NT2/D1 (cell line): ENCODE measurements at regions not wholly inside any gene's neighbourhood (a gene's known extent, or its start where the extent isn't known, plus 50 kb on each side); places are given as distances from the start of the nearest gene placed in this dataset.
"Not testable (repeated sequence)": the region's sequence is repeated elsewhere in the genome, so short reads cannot be mapped to it uniquely, and the experiment has no call there.

ENCODE experiments used
- SUZ12 ChIP-seq: IDR thresholded peaks from 2 replicates; pipeline ENCODE4 v1.6.1; 2011; ENCODE audit not compliant: insufficient read length, insufficient read depth; ENCODE audit errors: extremely low read depth
- ZNF274 ChIP-seq: IDR thresholded peaks from 2 replicates; pipeline ENCODE4 v1.6.1; 2011; ENCODE audit warnings: mild to moderate bottlenecking, low read depth, low read length

- not testable (repeated sequence) for TF ChIP-seq ZNF274, SUZ12
Measured at GRCh38 chr9:81421090-81421489, 268.3 kb downstream of the TLE1 start.
